HG03108 (cell line): ENCODE measurements at regions not wholly inside any gene's neighbourhood (a gene's known extent, or its start where the extent isn't known, plus 50 kb on each side); places are given as distances from the start of the nearest gene placed in this dataset.
"Not testable (repeated sequence)": the region's sequence is repeated elsewhere in the genome, so short reads cannot be mapped to it uniquely, and the experiment has no call there.

Experiments used
- ATAC-seq: cut with Tn5 transposase; IDR thresholded peaks from one replicate; pipeline ENCODE4 v1.9.1; 2021; ENCODE audit warnings: moderate library complexity; ENCODE audit not compliant: unreplicated experiment

GRCh38 chr4:110837896-110838450 lies 215.1 kb upstream of the PITX2 start:
- ATAC-seq, result no peak

GRCh38 chr4:110840221-110840654 lies 217.4 kb upstream of the PITX2 start:
- no peak for ATAC-seq

GRCh38 chr4:110848787-110849186 lies 225.9 kb upstream of the PITX2 start:
- no peak for ATAC-seq

GRCh38 chr4:110849461-110849860 lies 226.6 kb upstream of the PITX2 start:
- no peak for ATAC-seq

- ATAC-seq, result no peak
Measured at GRCh38 chr4:110850461-110851442, 227.9 kb upstream of the PITX2 start.

- ATAC-seq, result no peak
Measured at GRCh38 chr4:110851989-110852388, 229.1 kb upstream of the PITX2 start.

GRCh38 chr4:110852793-110853192 lies 229.9 kb upstream of the PITX2 start:
- ATAC-seq, result no peak

GRCh38 chr4:110853242-110853641 lies 230.4 kb upstream of the PITX2 start:
- ATAC-seq, result no peak

GRCh38 chr4:110854021-110854678 lies 231.3 kb upstream of the PITX2 start:
- ATAC-seq, result no peak

GRCh38 chr4:110860125-110860524 lies 237.2 kb upstream of the PITX2 start:
- no peak for ATAC-seq

GRCh38 chr4:110860901-110861300 lies 238.0 kb upstream of the PITX2 start:
- no peak for ATAC-seq

GRCh38 chr4:110865611-110866259 lies 242.9 kb upstream of the PITX2 start:
- no peak for ATAC-seq

- ATAC-seq, result peak; percentile 71
Measured at GRCh38 chr4:110867251-110867960, 244.5 kb upstream of the PITX2 start.

- ATAC-seq, result no peak
Measured at GRCh38 chr4:110867981-110868720, 245.3 kb upstream of the PITX2 start.

- no peak for ATAC-seq
Measured at GRCh38 chr4:110869114-110869513, 246.2 kb upstream of the PITX2 start.

GRCh38 chr4:110869862-110870572 lies 247.1 kb upstream of the PITX2 start:
- ATAC-seq, result peak; percentile 54

GRCh38 chr4:110876214-110876613 lies 253.3 kb upstream of the PITX2 start:
- ATAC-seq, result not testable (repeated sequence)

- ATAC-seq, result no peak
Measured at GRCh38 chr4:110876866-110877265, 254.0 kb upstream of the PITX2 start.

GRCh38 chr4:110877778-110878370 lies 255.0 kb upstream of the PITX2 start:
- no peak for ATAC-seq
